ENCODE measurements at regions not wholly inside any gene's neighbourhood (a gene's known extent, or its start where the extent isn't known, plus 50 kb on each side); places are given as distances from the start of the nearest gene placed in this dataset.

DNA sequence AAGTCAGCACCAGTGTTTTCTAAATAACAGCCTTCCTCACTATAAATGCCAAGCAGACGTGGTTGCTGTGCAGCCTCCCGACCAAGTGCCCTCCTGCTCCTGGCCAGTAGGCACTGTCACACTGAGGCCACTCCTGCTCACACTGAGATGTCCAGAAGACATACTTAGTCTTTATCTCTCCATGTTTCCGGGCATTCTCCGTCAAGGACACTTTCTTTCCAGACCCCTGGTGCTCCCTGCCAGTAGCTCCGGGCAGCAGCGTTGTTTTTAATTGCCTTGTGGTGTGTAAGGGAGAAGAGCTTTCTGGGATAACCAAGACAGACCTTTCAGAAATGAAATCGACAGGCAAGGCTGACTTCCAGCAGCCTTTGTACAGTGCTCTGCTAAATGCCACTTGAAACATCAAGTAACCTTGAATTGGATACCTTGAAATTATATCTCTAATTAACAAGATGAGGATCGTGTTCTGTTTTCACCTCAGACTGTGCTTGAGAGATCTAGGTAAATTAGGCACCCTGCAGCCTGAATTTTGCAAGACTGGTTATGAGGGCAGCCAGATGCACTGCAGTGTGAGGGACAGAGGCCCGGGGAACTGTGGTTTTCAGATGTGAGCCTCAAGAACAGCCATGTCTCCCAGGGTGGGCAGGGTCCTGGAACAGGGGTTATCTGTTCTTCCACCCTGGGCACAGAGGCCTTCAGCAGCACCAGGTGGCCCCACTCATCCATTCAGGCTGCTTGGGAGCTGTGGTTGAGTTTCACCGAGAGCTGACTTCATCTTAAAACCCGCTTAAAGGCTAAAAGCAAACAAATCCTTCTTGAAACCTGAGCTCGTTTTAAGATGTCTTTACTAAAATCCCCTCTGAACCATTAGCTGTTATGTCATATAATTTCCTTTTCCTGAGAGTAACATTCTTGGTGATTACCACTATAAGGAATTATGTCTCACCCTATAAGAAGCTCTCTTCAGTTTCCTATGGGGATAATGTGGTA lies 105.5 kb upstream of the IL12A start (continued):
- TF ChIP-seq, protein P1, sequence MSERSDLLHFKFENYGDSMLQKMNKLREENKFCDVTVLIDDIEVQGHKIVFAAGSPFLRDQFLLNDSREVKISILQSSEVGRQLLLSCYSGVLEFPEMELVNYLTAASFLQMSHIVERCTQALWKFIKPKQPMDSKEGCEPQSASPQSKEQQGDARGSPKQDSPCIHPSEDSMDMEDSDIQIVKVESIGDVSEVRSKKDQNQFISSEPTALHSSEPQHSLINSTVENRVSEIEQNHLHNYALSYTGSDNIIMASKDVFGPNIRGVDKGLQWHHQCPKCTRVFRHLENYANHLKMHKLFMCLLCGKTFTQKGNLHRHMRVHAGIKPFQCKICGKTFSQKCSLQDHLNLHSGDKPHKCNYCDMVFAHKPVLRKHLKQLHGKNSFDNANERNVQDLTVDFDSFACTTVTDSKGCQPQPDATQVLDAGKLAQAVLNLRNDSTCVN (tag by site-specific recombination; optimal IDR thresholded peaks at IDR 0.05) = no peak
- TF ChIP-seq, protein P2, sequence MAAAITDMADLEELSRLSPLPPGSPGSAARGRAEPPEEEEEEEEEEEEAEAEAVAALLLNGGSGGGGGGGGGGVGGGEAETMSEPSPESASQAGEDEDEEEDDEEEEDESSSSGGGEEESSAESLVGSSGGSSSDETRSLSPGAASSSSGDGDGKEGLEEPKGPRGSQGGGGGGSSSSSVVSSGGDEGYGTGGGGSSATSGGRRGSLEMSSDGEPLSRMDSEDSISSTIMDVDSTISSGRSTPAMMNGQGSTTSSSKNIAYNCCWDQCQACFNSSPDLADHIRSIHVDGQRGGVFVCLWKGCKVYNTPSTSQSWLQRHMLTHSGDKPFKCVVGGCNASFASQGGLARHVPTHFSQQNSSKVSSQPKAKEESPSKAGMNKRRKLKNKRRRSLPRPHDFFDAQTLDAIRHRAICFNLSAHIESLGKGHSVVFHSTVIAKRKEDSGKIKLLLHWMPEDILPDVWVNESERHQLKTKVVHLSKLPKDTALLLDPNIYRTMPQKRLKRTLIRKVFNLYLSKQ (tag by site-specific recombination; IDR thresholded peaks at IDR 0.05; ENCODE audit: borderline replicate concordance) = no peak
- TF ChIP-seq SP7 (tag by site-specific recombination; IDR thresholded peaks at IDR 0.05) (peak; percentile 62), ZNF843 (tag by site-specific recombination; IDR thresholded peaks at IDR 0.05) (peak; percentile 47; the same call in 1 of the 2 replicates), TCF7L2 (IDR thresholded peaks at IDR 0.05; ENCODE audit: borderline replicate concordance, low read depth, low read length) (no peak), ZNF133 (tag by site-specific recombination; IDR thresholded peaks at IDR 0.05) (no peak), TRIM28 (IDR thresholded peaks at IDR 0.05; ENCODE audit: borderline replicate concordance, low read length) (no peak), GLIS1 (tag by site-specific recombination; IDR thresholded peaks at IDR 0.05) (peak; percentile 54), ZNF692 (tag by site-specific recombination; IDR thresholded peaks at IDR 0.05) (peak; percentile 95), ZSCAN23 (tag by site-specific recombination; IDR thresholded peaks at IDR 0.05) (no peak), ZSCAN4 (tag by site-specific recombination; IDR thresholded peaks at IDR 0.05) (no peak), MZF1 (tag by site-specific recombination; IDR thresholded peaks at IDR 0.05; ENCODE audit: borderline replicate concordance) (peak; percentile 97)

DNA sequence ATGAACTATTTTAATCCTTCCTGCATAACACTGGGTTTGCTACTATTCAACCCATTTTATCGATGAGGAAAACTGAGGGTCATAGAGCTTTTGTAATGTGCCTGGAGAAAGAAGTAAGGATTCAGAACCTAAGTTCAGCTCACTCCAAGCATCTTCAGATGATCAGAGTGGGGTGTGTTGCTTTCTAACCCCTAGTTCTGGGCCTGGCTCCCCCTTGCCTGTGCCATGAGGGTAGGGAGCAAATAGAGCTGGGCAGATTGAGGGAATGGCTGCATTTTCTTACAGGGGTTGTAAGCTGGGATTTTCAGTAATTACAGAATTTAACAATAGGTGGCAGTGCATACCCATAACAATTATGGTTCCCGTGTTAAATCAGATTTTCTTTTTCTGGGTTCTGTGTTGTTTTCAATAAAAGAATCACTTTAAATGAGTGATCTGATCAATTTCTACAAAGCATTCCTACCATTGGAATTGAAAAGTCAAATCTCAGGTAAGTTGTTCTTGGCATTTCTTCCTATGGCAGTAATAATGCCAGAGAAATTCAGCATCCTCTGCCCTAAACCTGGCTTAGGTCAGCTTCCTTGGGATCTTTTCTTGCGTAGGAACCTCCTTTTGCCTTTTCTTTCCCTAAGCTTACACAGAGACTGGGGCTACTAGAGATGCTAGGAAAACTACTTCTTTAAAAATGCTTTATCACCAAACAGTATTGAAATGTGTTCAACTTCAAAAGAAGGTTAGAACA lies 103.8 kb upstream of the IL12A start:
- CTCF ChIA-PET = interaction anchor here (0.6 to 7.7 kb wide), 25 partner anchors 11 to 459 kb away, joined by 3 to 108 read pairs (median 4); partner anchors contain the start of gene IL12A
- Histone ChIP-seq H3K4me1 (ENCODE audit: control insufficient read depth, insufficient read depth, low read length) (peaks cover 11% of the 10 kb centered on the region), H3K4me3 (ENCODE audit: low read depth, low read length) (no peak overlapping the region)

More for the DNA sequence above, 103.8 kb upstream of the IL12A start:
- POLR2A ChIA-PET = no interaction called here
- TF ChIP-seq ZNF610 (tag by site-specific recombination; IDR thresholded peaks at IDR 0.05; ENCODE audit: borderline replicate concordance) (no peak), ZNF341 (tag by site-specific recombination; IDR thresholded peaks at IDR 0.05; ENCODE audit: low read depth) (peak; percentile 56), ZNF664 (tag by site-specific recombination; IDR thresholded peaks at IDR 0.05) (0 out of 2 replicates have a peak, but pooled peaks have one; percentile 9), ZNF654 (tag by site-specific recombination; IDR thresholded peaks at IDR 0.05; ENCODE audit: low read depth) (peak; percentile 54), ZSCAN30 (tag by site-specific recombination; IDR thresholded peaks at IDR 0.05) (peak; percentile 45; the same call in 1 of the 2 replicates), MZF1 (tag by site-specific recombination; IDR thresholded peaks at IDR 0.05; ENCODE audit: borderline replicate concordance) (peak; percentile 53; the same call in 1 of the 2 replicates), ZNF175 (tag by site-specific recombination; IDR thresholded peaks at IDR 0.05) (no peak)
- TF ChIP-seq, protein P3, sequence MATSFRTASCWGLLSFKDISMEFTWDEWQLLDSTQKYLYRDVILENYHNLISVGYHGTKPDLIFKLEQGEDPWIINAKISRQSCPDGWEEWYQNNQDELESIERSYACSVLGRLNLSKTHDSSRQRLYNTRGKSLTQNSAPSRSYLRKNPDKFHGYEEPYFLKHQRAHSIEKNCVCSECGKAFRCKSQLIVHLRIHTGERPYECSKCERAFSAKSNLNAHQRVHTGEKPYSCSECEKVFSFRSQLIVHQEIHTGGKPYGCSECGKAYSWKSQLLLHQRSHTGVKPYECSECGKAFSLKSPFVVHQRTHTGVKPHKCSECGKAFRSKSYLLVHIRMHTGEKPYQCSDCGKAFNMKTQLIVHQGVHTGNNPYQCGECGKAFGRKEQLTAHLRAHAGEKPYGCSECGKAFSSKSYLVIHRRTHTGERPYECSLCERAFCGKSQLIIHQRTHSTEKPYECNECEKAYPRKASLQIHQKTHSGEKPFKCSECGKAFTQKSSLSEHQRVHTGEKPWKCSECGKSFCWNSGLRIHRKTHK (tag by site-specific recombination; IDR thresholded peaks at IDR 0.05) = no peak
- TF ChIP-seq, protein P4, sequence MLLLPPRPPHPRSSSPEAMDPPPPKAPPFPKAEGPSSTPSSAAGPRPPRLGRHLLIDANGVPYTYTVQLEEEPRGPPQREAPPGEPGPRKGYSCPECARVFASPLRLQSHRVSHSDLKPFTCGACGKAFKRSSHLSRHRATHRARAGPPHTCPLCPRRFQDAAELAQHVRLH (tag by site-specific recombination; IDR thresholded peaks at IDR 0.05) = peak; percentile 70; the same call in 1 of the 2 replicates
- Histone ChIP-seq H3K9me3 (ENCODE audit: control insufficient read depth, insufficient read depth, low read depth, low read length) (no peaks in the 10 kb centered on the region), H3K36me3 (ENCODE audit: control insufficient read depth in 2 of 2, insufficient read depth in 1 of 2, low read length in 2 of 2) (peaks cover 0 to 10% of the 10 kb centered on the region in 2 experiments; a peak in 1 of 3 replicates), H3K27ac (ENCODE audit: extremely low read depth, low read depth, low read length) (no peak overlapping the region; the same call in 1 of the 2 replicates)

All from HEK293 (cell line).